WTC11 (cell line): ENCODE measurements at regions not wholly inside any gene's neighbourhood (a gene's known extent, or its start where the extent isn't known, plus 50 kb on each side); places are given as distances from the start of the nearest gene placed in this dataset.
"Not testable (repeated sequence)": the region's sequence is repeated elsewhere in the genome, so short reads cannot be mapped to it uniquely, and the experiment has no call there.

Experiments
- ATAC-seq: fragments of 200-7000 bp; cut with Tn5 transposase; 2 replicates; pipeline ENCODE4 v1.10.0; 2021; ENCODE audit warnings: mild to moderate bottlenecking, moderate library complexity
- CTCF ChIA-PET: fragments of 300-600 bp; sonication (Branson Sonifier 250); formaldehyde crosslinking; loops from one replicate; lab custom pipeline; 2021; ENCODE audit warnings: antibody characterized with exemption; lab: Charles Lee
- POLR2A ChIA-PET: fragments of 350-600 bp; sonication (Branson Sonifier 250); formaldehyde crosslinking; loops from one replicate; lab custom pipeline; 2021; ENCODE audit warnings: antibody characterized with exemption; lab: Charles Lee
- DNase-seq: peaks from one replicate; pipeline ENCODE4 v3.0.0; 2021; ENCODE audit warnings: low spot score
- H3K27ac Mint-ChIP-seq: 2 replicates; pipeline ENCODE4 v1.8.0; 2021; ENCODE audit warnings: mixed read lengths
- H3K27me3 Mint-ChIP-seq: 2 replicates; pipeline ENCODE4 v1.8.0; 2021; ENCODE audit warnings: low read depth, mild to moderate bottlenecking, moderate library complexity, mixed read lengths
- H3K36me3 Mint-ChIP-seq: 2 replicates; pipeline ENCODE4 v1.8.0; 2021; ENCODE audit warnings: mixed read lengths
- H3K4me1 Mint-ChIP-seq: 2 replicates; pipeline ENCODE4 v1.8.0; 2022; ENCODE audit warnings: mixed read lengths
- H3K4me3 Mint-ChIP-seq: 2 replicates; pipeline ENCODE4 v1.8.0; 2021; ENCODE audit warnings: mild to moderate bottlenecking, moderate library complexity, mixed read lengths
- H3K9me3 Mint-ChIP-seq: 2 replicates; pipeline ENCODE4 v1.8.0; 2021; ENCODE audit warnings: mixed read lengths
- AR ChIP-seq: fragments of 250-450 bp; sonication (Bioruptor Pico); IDR thresholded peaks from 2 replicates; pipeline ENCODE4 v1.9.0; 2021; ENCODE audit warnings: mild to moderate bottlenecking
- ATF1 ChIP-seq: sonication (generic); formaldehyde crosslinking; IDR thresholded peaks from 2 replicates; pipeline ENCODE4 v1.8.1; 2023; ENCODE audit warnings: mild to moderate bottlenecking, moderate library complexity, missing genetic modification reagents
- FOXP4 ChIP-seq: sonication (generic); formaldehyde crosslinking; IDR thresholded peaks from 2 replicates; pipeline ENCODE4 v1.8.0; 2022; ENCODE audit warnings: mild to moderate bottlenecking, missing genetic modification reagents
- GABPB1 ChIP-seq: sonication (generic); formaldehyde crosslinking; IDR thresholded peaks from 2 replicates; pipeline ENCODE4 v1.8.1; 2023; ENCODE audit warnings: mild to moderate bottlenecking, missing genetic modification reagents
- IRF1 ChIP-seq: sonication (generic); formaldehyde crosslinking; IDR thresholded peaks from 2 replicates; pipeline ENCODE4 v1.8.0; 2023; ENCODE audit warnings: missing genetic modification reagents
- JAZF1 ChIP-seq: fragments of 250-450 bp; sonication (Bioruptor Pico); IDR thresholded peaks from 2 replicates; pipeline ENCODE4 v1.9.0; 2021; ENCODE audit warnings: moderate library complexity, mild to moderate bottlenecking, inconsistent platforms
- JUN ChIP-seq: sonication (generic); formaldehyde crosslinking; IDR thresholded peaks from 2 replicates; pipeline ENCODE4 v1.8.0; 2023; ENCODE audit warnings: mild to moderate bottlenecking, missing genetic modification reagents
- KAT7 ChIP-seq: sonication (generic); formaldehyde crosslinking; IDR thresholded peaks from 2 replicates; pipeline ENCODE4 v1.8.1; 2023; ENCODE audit warnings: missing genetic modification reagents, mild to moderate bottlenecking, borderline replicate concordance
- MAX ChIP-seq: sonication (generic); formaldehyde crosslinking; IDR thresholded peaks from 2 replicates; pipeline ENCODE4 v1.8.0; 2022; ENCODE audit warnings: mild to moderate bottlenecking, missing genetic modification reagents
- MLX ChIP-seq: sonication (generic); formaldehyde crosslinking; IDR thresholded peaks from 2 replicates; pipeline ENCODE4 v1.8.1; 2023; ENCODE audit warnings: mild to moderate bottlenecking, missing genetic modification reagents, moderate library complexity
- NFE2L1 ChIP-seq: sonication (generic); formaldehyde crosslinking; IDR thresholded peaks from 2 replicates; pipeline ENCODE4 v1.8.1; 2023; ENCODE audit warnings: missing genetic modification reagents
- STAT6 ChIP-seq: sonication (generic); formaldehyde crosslinking; conservative IDR thresholded peaks from 2 replicates; pipeline ENCODE4 v1.8.1; 2023; ENCODE audit warnings: mild to moderate bottlenecking, low read depth, missing genetic modification reagents, moderate library complexity
- ZBTB21 ChIP-seq: sonication (generic); formaldehyde crosslinking; IDR thresholded peaks from 2 replicates; pipeline ENCODE4 v1.8.1; 2023; ENCODE audit warnings: mild to moderate bottlenecking, missing genetic modification reagents, borderline replicate concordance
- ZMAT4 ChIP-seq: fragments of 250-450 bp; sonication (Bioruptor Pico); IDR thresholded peaks from 2 replicates; pipeline ENCODE4 v1.9.0; 2021; ENCODE audit warnings: mild to moderate bottlenecking
- ZNF232 ChIP-seq: sonication (generic); formaldehyde crosslinking; IDR thresholded peaks from 2 replicates; pipeline ENCODE4 v1.8.0; 2022; ENCODE audit warnings: mild to moderate bottlenecking, missing genetic modification reagents
- ZNF416 ChIP-seq: fragments of 250-450 bp; sonication (Bioruptor Pico); IDR thresholded peaks from 2 replicates; pipeline ENCODE4 v1.9.0; 2021; ENCODE audit warnings: mild to moderate bottlenecking, inconsistent platforms

GRCh38 chr10:53356616-53357349 is 584.2 kb upstream of the MBL2 start:
- Mint-ChIP-seq H3K36me3 (peaks cover 25% of the 10 kb centered on the region), H3K27me3 (no peaks in the 10 kb centered on the region; the same call in 1 of the 2 replicates), H3K4me1 (peaks cover 55% of the 10 kb centered on the region), H3K9me3 (peaks cover 26% of the 10 kb centered on the region), H3K4me3 (no peak overlapping the region), H3K27ac (peak overlapping the region; percentile 43)
- DNase-seq (no peak), ATAC-seq (no peak)
- TF ChIP-seq ZNF232 = no peak
- TF ChIP-seq IRF1 (CRISPR knock-in tag) = no peak
- TF ChIP-seq ZMAT4 = no peak
- TF ChIP-seq JUN = no peak
- TF ChIP-seq ATF1 (CRISPR knock-in tag) = no peak
- no peak for TF ChIP-seq GABPB1 (CRISPR knock-in tag)
- no peak for TF ChIP-seq MLX (CRISPR knock-in tag)
- no peak for TF ChIP-seq MAX (CRISPR knock-in tag)
- no peak for TF ChIP-seq JAZF1 (CRISPR knock-in tag)
- TF ChIP-seq ZNF416 (CRISPR knock-in tag) = no peak
- TF ChIP-seq AR (CRISPR knock-in tag) = no peak
- no peak for TF ChIP-seq ZBTB21 (CRISPR knock-in tag)
- TF ChIP-seq NFE2L1 = no peak
- no peak for TF ChIP-seq FOXP4 (CRISPR knock-in tag)
- TF ChIP-seq KAT7 (CRISPR knock-in tag) = no peak
- TF ChIP-seq STAT6 = no peak
- ChIA-PET CTCF (no interaction called here), POLR2A (no interaction called here)

GRCh38 chr10:53342531-53342930 is 569.9 kb upstream of the MBL2 start:
- H3K36me3 Mint-ChIP-seq = peaks cover 16% of the 10 kb centered on the region
- H3K4me3 Mint-ChIP-seq, H3K27me3 Mint-ChIP-seq, DNase-seq, H3K9me3 Mint-ChIP-seq, POLR2A ChIA-PET, H3K27ac Mint-ChIP-seq, ATAC-seq, CTCF ChIA-PET: not testable (repeated sequence)
- H3K4me1 Mint-ChIP-seq = peaks cover 43% of the 10 kb centered on the region
